ENCODE measurements at regions not wholly inside any gene's neighbourhood (a gene's known extent, or its start where the extent isn't known, plus 50 kb on each side); places are given as distances from the start of the nearest gene placed in this dataset.

GRCh38 chr4:54400802-54401201, 171.7 kb downstream of the PDGFRA start:
- ATAC-seq, result no peak
- ChIA-PET CTCF (ENCODE audit: low intra/inter-chr PET ratio, low total read pairs) (no interaction called here), POLR2A (no interaction called here)
- Histone ChIP-seq H2AFZ (ENCODE audit: low read length) (no peak overlapping the region), H4K20me1 (ENCODE audit: insufficient read depth, low read length) (no peaks in the 10 kb centered on the region), H3K4me1 (ENCODE audit: insufficient read depth, low read length) (no peaks in the 10 kb centered on the region), H3K9ac (ENCODE audit: insufficient read depth, low read depth, low read length) (no peak overlapping the region), H3K4me3 (replicated peaks in 1 of 3; ENCODE audit: insufficient read depth in 1 of 3, low read depth in 2 of 3, low read length in 3 of 3) (no peak overlapping the region), H3K4me2 (ENCODE audit: low read depth, low read length) (no peak overlapping the region), H3K27ac (ENCODE audit: extremely low read length, insufficient read depth, low read length) (no peak overlapping the region), H3K79me2 (ENCODE audit: insufficient read depth, low read length) (no peaks in the 10 kb centered on the region), H3K27me3 (ENCODE audit: control insufficient read depth in 1 of 2, insufficient read depth in 2 of 2, low read length in 2 of 2) (no peaks in the 10 kb centered on the region), H3K36me3 (replicated peaks in 1 of 2; ENCODE audit: control insufficient read depth in 1 of 2, insufficient read depth in 2 of 2, low read length in 2 of 2) (no peaks in the 10 kb centered on the region), H3K9me3 (ENCODE audit: low read length) (no peaks in the 10 kb centered on the region)
- intact Hi-C loops (cut with micrococcal nuclease; ENCODE audit: unreplicated experiment) (no loop called here), in situ Hi-C loops (cut with HindIII; ENCODE audit: extremely low pct_ligation_motif_present, low pct_unique_long_range_greater_than_20kb) (no loop called here)
- no peak for DNase-seq (ENCODE audit: low spot score)
- no peak for FAIRE-seq
- no peak for TF ChIP-seq RFX1 (IDR thresholded peaks at IDR 0.05)
- TF ChIP-seq CBFB (CRISPR knock-in tag; IDR thresholded peaks at IDR 0.05), result no peak
- no peak for TF ChIP-seq ZNF468 (CRISPR knock-in tag; IDR thresholded peaks at IDR 0.05)
- no TSS peak for BruUV-seq (replicated peaks)
- WGBS (ENCODE audit: low lambda C conversion rate), result 22% methylated on average over 3 of the region's 3 CpGs

GRCh38 chr4:54402880-54403480, 173.9 kb downstream of the PDGFRA start:
- no peak for ATAC-seq
- no peak for FAIRE-seq
- Histone ChIP-seq H3K4me1 (ENCODE audit: insufficient read depth, low read length) (no peaks in the 10 kb centered on the region), H3K9me3 (ENCODE audit: low read length) (no peaks in the 10 kb centered on the region), H3K4me2 (ENCODE audit: low read depth, low read length) (no peak overlapping the region), H3K9ac (ENCODE audit: insufficient read depth, low read depth, low read length) (no peak overlapping the region), H3K79me2 (ENCODE audit: insufficient read depth, low read length) (no peaks in the 10 kb centered on the region), H3K27me3 (ENCODE audit: control insufficient read depth in 1 of 2, insufficient read depth in 2 of 2, low read length in 2 of 2) (no peaks in the 10 kb centered on the region), H3K27ac (ENCODE audit: extremely low read length, insufficient read depth, low read length) (no peak overlapping the region), H3K4me3 (replicated peaks in 1 of 3; ENCODE audit: insufficient read depth in 1 of 3, low read depth in 2 of 3, low read length in 3 of 3) (no peak overlapping the region), H4K20me1 (ENCODE audit: insufficient read depth, low read length) (no peaks in the 10 kb centered on the region), H2AFZ (ENCODE audit: low read length) (no peak overlapping the region), H3K36me3 (replicated peaks in 1 of 2; ENCODE audit: control insufficient read depth in 1 of 2, insufficient read depth in 2 of 2, low read length in 2 of 2) (no peaks in the 10 kb centered on the region)
- DNase-seq (ENCODE audit: low spot score), result no peak
- in situ Hi-C loops (cut with HindIII; ENCODE audit: extremely low pct_ligation_motif_present, low pct_unique_long_range_greater_than_20kb), result no loop called here
- no TSS peak for BruUV-seq (replicated peaks)
- POLR2A ChIA-PET, result no interaction called here
- intact Hi-C loops (cut with micrococcal nuclease; ENCODE audit: unreplicated experiment), result no loop called here
- CTCF ChIA-PET (ENCODE audit: low intra/inter-chr PET ratio, low total read pairs), result no interaction called here
- WGBS (ENCODE audit: low lambda C conversion rate), result 2% methylated on average over 14 of the region's 15 CpGs
- TF ChIP-seq ZNF318 (CRISPR knock-in tag; IDR thresholded peaks at IDR 0.05), result no peak
- no peak for TF ChIP-seq CTCF (CRISPR knock-in tag; IDR thresholded peaks at IDR 0.05)
- no peak for TF ChIP-seq HNRNPL (IDR thresholded peaks at IDR 0.05; ENCODE audit: low read depth, low read length)
- no peak for TF ChIP-seq HNF4A (CRISPR knock-in tag; IDR thresholded peaks at IDR 0.05)
- TF ChIP-seq ZNF550 (CRISPR knock-in tag; IDR thresholded peaks at IDR 0.05; ENCODE audit: borderline replicate concordance), result no peak
- no peak for TF ChIP-seq ZNF496 (CRISPR knock-in tag; IDR thresholded peaks at IDR 0.05; ENCODE audit: insufficient replicate concordance)
